ENCODE measurements at regions not wholly inside any gene's neighbourhood (a gene's known extent, or its start where the extent isn't known, plus 50 kb on each side); places are given as distances from the start of the nearest gene placed in this dataset.

- TF ChIP-seq POLR2AphosphoS5 (IDR thresholded peaks at IDR 0.05; ENCODE audit: low read depth, low read length), result no peak
- no peak for TF ChIP-seq TAF1 (IDR thresholded peaks at IDR 0.05; ENCODE audit: borderline replicate concordance, insufficient read depth, low read length)
Measured at GRCh38 chr6:6826961-6827360, 238.4 kb downstream of the LY86 start.
